ENCODE measurements at regions not wholly inside any gene's neighbourhood (a gene's known extent, or its start where the extent isn't known, plus 50 kb on each side); places are given as distances from the start of the nearest gene placed in this dataset.

GRCh38 chr2:14806613-14807012 is 174.1 kb downstream of the LRATD1 start:
- no peak for TF ChIP-seq FOXA2 (IDR thresholded peaks at IDR 0.05)
- no peak for TF ChIP-seq RAD21 (IDR thresholded peaks at IDR 0.05)
- TF ChIP-seq, protein P1, sequence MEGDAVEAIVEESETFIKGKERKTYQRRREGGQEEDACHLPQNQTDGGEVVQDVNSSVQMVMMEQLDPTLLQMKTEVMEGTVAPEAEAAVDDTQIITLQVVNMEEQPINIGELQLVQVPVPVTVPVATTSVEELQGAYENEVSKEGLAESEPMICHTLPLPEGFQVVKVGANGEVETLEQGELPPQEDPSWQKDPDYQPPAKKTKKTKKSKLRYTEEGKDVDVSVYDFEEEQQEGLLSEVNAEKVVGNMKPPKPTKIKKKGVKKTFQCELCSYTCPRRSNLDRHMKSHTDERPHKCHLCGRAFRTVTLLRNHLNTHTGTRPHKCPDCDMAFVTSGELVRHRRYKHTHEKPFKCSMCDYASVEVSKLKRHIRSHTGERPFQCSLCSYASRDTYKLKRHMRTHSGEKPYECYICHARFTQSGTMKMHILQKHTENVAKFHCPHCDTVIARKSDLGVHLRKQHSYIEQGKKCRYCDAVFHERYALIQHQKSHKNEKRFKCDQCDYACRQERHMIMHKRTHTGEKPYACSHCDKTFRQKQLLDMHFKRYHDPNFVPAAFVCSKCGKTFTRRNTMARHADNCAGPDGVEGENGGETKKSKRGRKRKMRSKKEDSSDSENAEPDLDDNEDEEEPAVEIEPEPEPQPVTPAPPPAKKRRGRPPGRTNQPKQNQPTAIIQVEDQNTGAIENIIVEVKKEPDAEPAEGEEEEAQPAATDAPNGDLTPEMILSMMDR (IDR thresholded peaks at IDR 0.05; ENCODE audit: low read depth, low read length, missing input control) = no peak
- no peak for TF ChIP-seq HNF4A (conservative IDR thresholded peaks at IDR 0.05)
- no peak for TF ChIP-seq TAF1 (conservative IDR thresholded peaks at IDR 0.05)
- TF ChIP-seq YY1 (IDR thresholded peaks at IDR 0.05) = no peak
- TF ChIP-seq RXRA (IDR thresholded peaks at IDR 0.05) = no peak
- TF ChIP-seq REST (IDR thresholded peaks at IDR 0.05) = no peak
- TF ChIP-seq MAX (IDR thresholded peaks at IDR 0.05) = no peak
- TF ChIP-seq JUND (IDR thresholded peaks at IDR 0.05) = no peak
- no peak for TF ChIP-seq ATF3 (IDR thresholded peaks at IDR 0.05)
- TF ChIP-seq EGR1 (IDR thresholded peaks at IDR 0.05; ENCODE audit: low read depth in 2 of 2) = no peak

Measured in liver (tissue), 3 donors.